Natural killer cell treated with Interleukin-12 subunit alpha and Interleukin-12 subunit beta and Interleukin-15 and Interleukin-18, amount 100 ng/mL, for 72 hours (primary cell): ENCODE measurements at regions not wholly inside any gene's neighbourhood (a gene's known extent, or its start where the extent isn't known, plus 50 kb on each side); places are given as distances from the start of the nearest gene placed in this dataset.

Experiments used
- ATAC-seq, 2 donors: fragments of 150-1000 bp; cut with Tn5 transposase in 1 of 2; sonication (Bioruptor Pico), chemical (Tn5 transposase) in 1 of 2; 2 replicates each; pipeline ENCODE4 v1.10.0; 2021
- DNase-seq: peaks from one replicate; pipeline ENCODE4 v3.0.0; 2022; ENCODE audit warnings: low spot score
- H3K27ac Mint-ChIP-seq, 2 donors: 1 replicate in 1 of 2; 2 replicates in 1 of 2; pipeline ENCODE4 v1.8.0; 2022; ENCODE audit warnings: mixed read lengths in 2 of 2, mild to moderate bottlenecking in 1 of 2, moderate library complexity in 1 of 2
- H3K27me3 Mint-ChIP-seq, 2 donors: 1 replicate in 1 of 2; 2 replicates in 1 of 2; pipeline ENCODE4 v1.8.0; 2022; ENCODE audit warnings: mixed read lengths in 2 of 2
- H3K36me3 Mint-ChIP-seq: one replicate; pipeline ENCODE4 v1.8.0; 2022; ENCODE audit warnings: mixed read lengths
- H3K4me1 Mint-ChIP-seq, 2 donors: 1 replicate in 1 of 2; 2 replicates in 1 of 2; pipeline ENCODE4 v1.8.0; 2022; ENCODE audit warnings: low read depth in 2 of 2, mixed read lengths in 2 of 2, mild to moderate bottlenecking in 1 of 2
- H3K4me3 Mint-ChIP-seq: one replicate; pipeline ENCODE4 v1.8.0; 2022; ENCODE audit warnings: mixed read lengths
- H3K9me3 Mint-ChIP-seq: 2 replicates; pipeline ENCODE4 v1.8.0; 2022; ENCODE audit warnings: mixed read lengths

DNA sequence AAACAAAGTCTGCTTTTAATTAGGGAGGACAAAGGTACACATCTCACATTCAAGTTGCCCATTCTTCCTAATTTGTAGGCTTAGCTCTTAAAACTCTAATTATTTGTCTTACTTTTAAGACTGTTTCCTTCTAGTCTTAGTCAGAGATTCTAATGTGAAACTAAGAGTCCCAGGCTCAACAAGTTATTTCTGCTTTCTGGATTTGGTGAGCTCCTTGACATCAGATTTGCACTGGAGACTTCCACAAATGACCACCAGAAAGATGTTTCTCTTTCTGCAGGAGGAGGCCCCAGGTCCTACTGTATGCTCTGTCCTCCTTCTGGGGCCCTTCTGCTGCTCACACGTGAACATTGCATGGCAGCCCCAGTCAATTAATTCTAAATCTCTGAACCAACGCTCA lies 194.2 kb upstream of the JUN start:
- H3K9me3 Mint-ChIP-seq: no peaks in the 10 kb centered on the region

DNA sequence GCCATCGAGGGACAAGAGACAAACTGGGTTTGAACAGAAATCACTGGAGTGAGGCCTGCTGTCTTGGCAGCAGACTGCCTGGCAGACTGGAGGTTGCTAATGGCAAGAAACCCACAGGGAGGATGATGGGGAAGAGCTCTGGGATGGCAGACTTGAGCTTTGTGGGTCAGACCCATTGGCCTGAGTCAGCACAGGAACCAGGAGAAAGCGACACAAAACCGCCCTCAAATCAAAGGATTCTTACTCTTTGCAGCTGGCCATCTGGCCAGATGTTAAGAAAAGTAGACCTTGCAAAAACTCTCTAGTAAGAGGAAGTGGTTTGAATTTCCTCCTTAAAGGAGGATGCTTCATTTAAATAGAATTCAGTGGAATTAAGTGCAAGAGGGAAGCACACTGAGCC lies 195.2 kb upstream of the JUN start:
- DNase-seq (no peak), ATAC-seq (no peak)
- Mint-ChIP-seq H3K9me3 (no peaks in the 10 kb centered on the region), H3K36me3 (no peaks in the 10 kb centered on the region), H3K27ac (no peak overlapping the region), H3K27me3 (peaks cover 0 to 5% of the 10 kb centered on the region in 2 donors), H3K4me3 (no peak overlapping the region), H3K4me1 (peaks cover 11 to 14% of the 10 kb centered on the region in 2 donors)

More for the DNA sequence above, 194.2 kb upstream of the JUN start:
- Mint-ChIP-seq H3K36me3 (no peaks in the 10 kb centered on the region), H3K4me1 (peaks cover 11 to 14% of the 10 kb centered on the region in 2 donors), H3K27ac (peak overlapping the region in 1 of 2 donors; percentile 7), H3K27me3 (peaks cover 0 to 5% of the 10 kb centered on the region in 2 donors), H3K4me3 (no peak overlapping the region)
- DNase-seq (no peak), ATAC-seq (no peak)

DNA sequence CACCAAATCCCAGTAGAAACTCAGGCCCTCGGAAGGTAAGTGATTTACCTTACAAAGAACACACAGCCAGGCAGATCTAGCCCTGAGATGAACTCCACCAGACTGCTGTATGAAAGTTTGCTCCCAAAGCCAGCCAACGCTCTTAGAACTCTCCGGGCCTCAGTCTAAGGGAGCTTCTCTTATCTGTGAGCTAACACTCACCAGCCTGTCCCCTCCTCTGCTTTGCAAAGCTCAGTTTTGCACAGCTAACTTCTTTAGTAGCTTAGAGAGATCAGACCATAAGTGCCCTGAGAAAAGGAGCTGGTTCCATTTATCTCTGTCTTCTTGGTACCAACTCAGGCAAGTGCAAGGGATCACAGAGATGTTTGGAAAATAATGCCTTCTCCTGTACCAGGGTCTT lies 195.8 kb upstream of the JUN start:
- Mint-ChIP-seq H3K27me3 (peaks cover 0 to 5% of the 10 kb centered on the region in 2 donors), H3K36me3 (no peaks in the 10 kb centered on the region), H3K4me3 (no peak overlapping the region), H3K4me1 (peaks cover 11 to 14% of the 10 kb centered on the region in 2 donors), H3K9me3 (no peaks in the 10 kb centered on the region), H3K27ac (peak overlapping the region in 1 of 2 donors; percentile 29)
- ATAC-seq (no peak), DNase-seq (no peak)

DNA sequence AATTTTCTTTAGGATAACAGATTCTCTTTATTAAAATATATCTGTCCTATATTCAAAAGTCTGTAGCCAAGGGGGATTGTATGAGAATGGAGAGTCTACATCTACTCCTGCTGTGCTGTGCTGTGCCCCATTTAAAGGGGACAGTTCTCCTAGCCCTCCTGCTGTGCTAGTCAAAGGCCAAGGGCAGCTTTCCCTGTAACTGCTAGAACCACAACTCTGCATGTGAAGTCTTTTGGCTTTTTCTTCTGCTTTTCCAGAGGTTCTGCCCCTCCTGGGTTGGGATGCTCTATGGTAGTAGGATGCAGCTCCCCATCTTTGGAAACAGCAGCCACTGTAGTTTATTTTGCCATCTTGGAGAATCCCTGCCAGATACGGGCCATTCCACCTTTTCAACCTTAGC lies 197.5 kb upstream of the JUN start:
- no peak for ATAC-seq
- no peaks in the 10 kb centered on the region for H3K9me3 Mint-ChIP-seq

DNA sequence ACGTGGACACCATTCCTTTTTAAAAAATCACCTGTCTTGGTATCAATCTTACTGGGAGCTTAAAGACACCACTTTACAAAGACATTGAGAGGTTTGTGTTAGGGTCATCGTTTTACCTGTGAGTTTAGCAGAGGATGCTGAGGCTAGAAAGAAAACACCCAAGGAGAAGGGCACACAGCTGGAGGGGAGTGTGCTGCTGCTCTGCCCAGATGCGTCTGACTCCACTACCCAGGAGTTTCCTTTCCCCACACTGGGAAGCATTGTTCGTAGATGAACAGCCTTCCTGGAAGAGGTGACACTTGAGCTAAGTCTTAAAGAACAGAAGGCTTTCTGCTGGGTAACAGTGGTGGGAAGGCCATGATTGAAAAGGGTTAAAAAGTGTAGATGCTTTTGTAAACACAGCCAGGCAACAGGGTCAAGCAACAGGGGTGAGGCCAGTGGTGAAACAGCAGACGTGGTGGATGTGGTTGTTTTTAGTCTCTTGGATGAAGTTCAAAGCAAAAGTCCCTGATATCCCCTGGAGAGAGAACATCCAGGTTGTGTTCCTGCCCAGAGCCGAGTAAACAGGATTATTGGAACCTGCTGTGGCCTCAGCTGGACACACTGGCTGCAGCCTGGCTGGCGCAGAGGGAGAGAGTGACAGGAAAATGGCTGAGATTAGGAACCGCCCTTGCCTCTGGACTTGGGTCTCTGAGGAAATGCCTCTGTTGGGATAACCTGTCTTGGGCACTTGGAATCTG lies 198.6 kb upstream of the JUN start:
- ATAC-seq (no peak), DNase-seq (no peak)
- Mint-ChIP-seq H3K27ac (no peak overlapping the region), H3K9me3 (no peaks in the 10 kb centered on the region), H3K27me3 (peaks cover 0 to 5% of the 10 kb centered on the region in 2 donors), H3K4me1 (peaks cover 19 to 24% of the 10 kb centered on the region in 2 donors), H3K4me3 (no peak overlapping the region), H3K36me3 (no peaks in the 10 kb centered on the region)

More for the DNA sequence above, 197.5 kb upstream of the JUN start:
- H3K4me3 Mint-ChIP-seq: no peak overlapping the region
- H3K36me3 Mint-ChIP-seq: no peaks in the 10 kb centered on the region
- DNase-seq: no peak
- H3K27ac Mint-ChIP-seq: no peak overlapping the region
- peaks cover 0 to 5% of the 10 kb centered on the region in 2 donors for H3K27me3 Mint-ChIP-seq
- peaks cover 11 to 14% of the 10 kb centered on the region in 2 donors for H3K4me1 Mint-ChIP-seq

DNA sequence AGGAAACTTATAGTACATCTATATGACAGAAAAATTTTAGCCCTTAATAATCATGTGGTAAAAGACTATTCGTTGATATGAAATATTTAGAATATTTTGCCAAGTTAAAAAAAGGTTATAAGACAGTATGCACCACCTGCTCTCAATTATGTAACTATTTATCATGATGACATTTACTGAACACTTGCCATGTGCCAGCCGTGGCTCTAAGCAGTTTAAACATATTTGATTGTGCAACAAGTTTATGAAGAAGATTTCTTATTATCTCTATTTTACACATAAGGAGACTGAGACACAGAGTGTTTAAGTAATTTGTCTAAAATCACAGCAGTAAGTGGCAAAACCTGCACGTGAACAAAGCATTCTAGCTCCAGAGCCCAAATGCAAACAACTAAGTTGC lies 199.3 kb upstream of the JUN start:
- H3K36me3 Mint-ChIP-seq: no peaks in the 10 kb centered on the region
- H3K9me3 Mint-ChIP-seq: no peaks in the 10 kb centered on the region
- H3K4me3 Mint-ChIP-seq: no peak overlapping the region
- ATAC-seq (no peak), DNase-seq (no peak)
- H3K4me1 Mint-ChIP-seq: peaks cover 22% of the 10 kb centered on the region in 2 donors
- H3K27me3 Mint-ChIP-seq: peaks cover 0 to 2% of the 10 kb centered on the region in 2 donors
- no peak overlapping the region for H3K27ac Mint-ChIP-seq

DNA sequence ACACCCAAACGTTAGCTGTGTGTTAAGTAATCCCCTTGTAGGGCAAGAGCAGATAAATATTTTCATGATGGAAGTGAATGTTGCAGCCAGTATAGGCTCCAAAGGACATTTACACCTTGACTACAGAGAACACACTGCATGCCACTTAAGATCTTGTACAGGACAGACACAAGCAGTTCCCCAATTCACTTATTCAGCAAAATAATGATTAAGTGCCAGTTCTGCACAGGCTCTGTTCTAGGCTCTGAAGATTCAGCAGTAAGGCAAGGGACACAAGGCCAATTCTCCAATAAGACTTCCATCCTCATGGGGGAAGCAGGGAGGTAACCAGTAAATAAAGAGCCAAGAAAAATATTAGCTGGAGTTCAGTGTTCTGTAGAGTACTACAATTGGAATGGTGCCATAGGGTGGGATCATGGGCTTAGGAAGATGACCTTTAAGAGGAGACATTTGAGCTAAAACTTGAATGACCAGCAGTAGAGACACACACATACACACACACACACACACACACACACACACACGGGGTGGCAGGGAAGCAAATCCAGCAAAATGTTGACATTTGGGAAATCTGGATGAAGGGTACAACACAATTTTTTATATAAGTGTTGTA lies 199.9 kb upstream of the JUN start:
- peaks cover 17 to 20% of the 10 kb centered on the region in 2 donors for H3K4me1 Mint-ChIP-seq
- peaks cover 0 to 2% of the 10 kb centered on the region in 2 donors for H3K27me3 Mint-ChIP-seq
- no peaks in the 10 kb centered on the region for H3K9me3 Mint-ChIP-seq
- ATAC-seq (no peak), DNase-seq (no peak)
- no peak overlapping the region for H3K4me3 Mint-ChIP-seq
- no peaks in the 10 kb centered on the region for H3K36me3 Mint-ChIP-seq
- H3K27ac Mint-ChIP-seq: no peak overlapping the region

DNA sequence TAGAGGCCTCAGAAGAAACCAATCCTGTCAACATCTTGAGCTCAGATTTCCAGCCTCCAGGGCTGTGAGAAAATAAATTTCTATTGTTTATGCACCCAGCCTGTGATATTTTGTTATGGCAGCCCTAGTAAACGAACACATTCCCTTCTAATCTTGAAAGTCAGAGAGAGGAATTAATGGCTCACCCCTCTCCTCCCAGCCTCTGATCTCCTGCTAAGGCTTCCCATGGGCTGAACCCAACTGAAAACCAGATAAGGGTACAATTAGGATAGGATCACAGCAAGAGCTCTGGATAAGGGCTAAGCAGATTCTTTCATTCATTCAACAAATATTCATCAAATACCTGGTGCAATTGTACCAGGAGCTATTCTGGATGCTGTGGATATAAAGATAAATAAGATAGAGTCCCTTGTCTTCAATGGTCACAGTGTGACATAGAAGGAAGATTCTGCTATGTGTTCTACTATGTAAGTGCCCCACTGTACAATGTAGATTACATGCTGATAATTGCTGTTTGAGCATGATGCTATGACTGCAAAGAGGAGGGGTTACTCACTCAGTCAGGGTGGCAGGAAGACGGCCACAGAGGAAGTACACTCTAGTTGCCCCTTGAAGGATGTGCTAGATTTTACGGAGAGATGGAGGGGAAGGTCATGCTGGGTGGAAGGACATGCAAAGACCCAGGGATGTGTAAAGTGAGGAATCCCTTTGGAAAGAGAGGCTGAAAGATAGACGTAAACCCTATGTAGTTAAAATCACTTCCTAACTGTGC lies 203.3 kb upstream of the JUN start:
- peak; percentile 62 to 78 for ATAC-seq
- Mint-ChIP-seq H3K27me3 (peaks cover 0 to 2% of the 10 kb centered on the region in 2 donors), H3K36me3 (no peaks in the 10 kb centered on the region), H3K27ac (peak overlapping the region in 1 of 2 donors; percentile 12), H3K9me3 (no peaks in the 10 kb centered on the region), H3K4me1 (peaks cover 18% of the 10 kb centered on the region in 2 donors), H3K4me3 (peak overlapping the region; percentile 3)
- DNase-seq: no peak

DNA sequence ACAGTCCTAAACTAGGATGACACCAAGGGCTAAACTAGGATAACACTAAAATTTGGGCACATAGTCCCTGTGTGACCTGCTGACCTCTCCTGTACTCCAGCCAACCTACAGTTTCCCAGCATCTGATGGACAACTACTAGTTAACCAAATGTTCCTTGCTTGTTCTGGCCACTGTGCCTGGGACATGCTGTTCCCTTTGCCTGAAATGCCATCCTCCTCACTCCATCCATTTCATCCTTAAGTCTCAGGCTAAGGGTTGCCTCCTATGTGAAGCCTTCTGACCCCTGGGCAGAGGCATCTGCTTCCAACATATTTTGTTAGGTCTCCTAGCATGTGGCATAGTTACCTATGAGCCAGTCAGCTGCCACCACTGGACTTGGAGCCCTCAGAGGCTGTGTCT lies 204.9 kb upstream of the JUN start:
- Mint-ChIP-seq H3K4me1 (peaks cover 18% of the 10 kb centered on the region in 2 donors), H3K27ac (peak overlapping the region in 1 of 2 donors; percentile 48), H3K36me3 (no peaks in the 10 kb centered on the region), H3K27me3 (peaks cover 0 to 5% of the 10 kb centered on the region in 2 donors), H3K9me3 (no peaks in the 10 kb centered on the region), H3K4me3 (no peak overlapping the region)
- DNase-seq (no peak), ATAC-seq (no peak)

DNA sequence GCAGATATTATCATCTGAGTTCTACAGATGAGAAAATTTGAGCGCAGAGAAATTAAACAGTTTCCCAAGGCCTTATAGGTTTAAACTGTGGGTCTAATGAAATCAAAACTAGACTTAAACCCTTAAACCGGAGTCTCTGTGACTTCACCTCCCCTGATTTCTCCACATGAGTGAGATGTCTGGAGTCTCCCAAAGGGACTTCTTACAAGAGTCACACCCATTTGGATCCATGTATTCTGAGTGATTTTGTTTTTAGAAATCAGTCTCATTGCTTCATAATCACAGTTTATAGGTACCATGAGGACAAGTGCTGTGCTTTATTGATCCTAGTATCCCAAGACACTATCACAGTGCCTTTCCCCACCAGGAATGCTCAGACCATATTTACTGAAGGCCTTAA lies 206.0 kb upstream of the JUN start:
- H3K36me3 Mint-ChIP-seq: no peaks in the 10 kb centered on the region
- peaks cover 18% of the 10 kb centered on the region in 2 donors for H3K4me1 Mint-ChIP-seq

DNA sequence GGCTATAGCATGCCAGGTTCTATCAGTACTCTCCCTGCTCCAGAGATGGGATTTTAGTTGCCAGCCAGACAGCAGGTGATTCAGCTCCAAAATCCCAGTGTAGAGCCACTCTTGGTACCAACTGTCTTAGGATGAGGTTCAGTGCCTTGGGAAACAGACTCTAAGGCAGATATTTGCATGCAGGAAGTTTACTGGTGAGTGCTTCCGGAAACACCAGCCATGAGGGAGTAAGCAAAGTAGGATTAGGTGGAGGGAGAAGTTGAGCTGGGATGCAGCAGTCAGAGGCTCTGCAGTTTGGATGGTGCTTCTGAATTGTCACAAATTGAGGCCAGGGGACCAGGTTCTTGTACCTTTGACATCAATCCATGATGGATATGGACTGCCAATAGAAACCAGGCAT lies 207.5 kb upstream of the JUN start:
- DNase-seq (no peak), ATAC-seq (no peak)
- Mint-ChIP-seq H3K36me3 (no peaks in the 10 kb centered on the region), H3K27ac (peak overlapping the region in 1 of 2 donors; percentile 8), H3K4me1 (peaks cover 25 to 26% of the 10 kb centered on the region in 2 donors), H3K9me3 (no peaks in the 10 kb centered on the region), H3K4me3 (no peak overlapping the region), H3K27me3 (peaks cover 0 to 7% of the 10 kb centered on the region in 2 donors)

More for the DNA sequence above, 206.0 kb upstream of the JUN start:
- Mint-ChIP-seq H3K27ac (peak overlapping the region in 1 of 2 donors; percentile 48), H3K9me3 (no peaks in the 10 kb centered on the region), H3K4me3 (no peak overlapping the region), H3K27me3 (peaks cover 0 to 7% of the 10 kb centered on the region in 2 donors)
- DNase-seq: no peak
- ATAC-seq: no peak

DNA sequence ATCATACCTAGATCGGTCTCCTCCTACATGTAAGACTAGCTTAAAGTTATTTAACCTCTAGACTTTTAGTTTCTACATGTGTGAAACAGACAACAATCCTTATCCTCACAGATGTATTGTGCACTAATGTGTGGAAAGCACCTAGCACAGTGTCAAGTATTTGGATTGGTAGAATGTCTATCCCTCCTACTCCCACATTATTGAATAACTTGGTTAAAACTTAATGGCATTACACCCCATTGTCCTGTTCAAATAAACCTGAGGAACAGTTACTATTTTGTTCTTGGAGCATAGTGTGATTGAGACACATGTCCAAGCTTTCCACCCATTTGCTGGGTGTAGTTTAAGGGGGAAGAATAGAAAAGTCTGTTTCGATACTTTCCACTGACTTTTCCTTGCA lies 208.8 kb upstream of the JUN start:
- Mint-ChIP-seq H3K27ac (peak overlapping the region in 1 of 2 donors; percentile 69), H3K27me3 (peaks cover 0 to 7% of the 10 kb centered on the region in 2 donors), H3K9me3 (no peaks in the 10 kb centered on the region), H3K4me1 (peaks cover 18 to 20% of the 10 kb centered on the region in 2 donors), H3K36me3 (no peaks in the 10 kb centered on the region), H3K4me3 (no peak overlapping the region)
- no peak for DNase-seq
- ATAC-seq: no peak

DNA sequence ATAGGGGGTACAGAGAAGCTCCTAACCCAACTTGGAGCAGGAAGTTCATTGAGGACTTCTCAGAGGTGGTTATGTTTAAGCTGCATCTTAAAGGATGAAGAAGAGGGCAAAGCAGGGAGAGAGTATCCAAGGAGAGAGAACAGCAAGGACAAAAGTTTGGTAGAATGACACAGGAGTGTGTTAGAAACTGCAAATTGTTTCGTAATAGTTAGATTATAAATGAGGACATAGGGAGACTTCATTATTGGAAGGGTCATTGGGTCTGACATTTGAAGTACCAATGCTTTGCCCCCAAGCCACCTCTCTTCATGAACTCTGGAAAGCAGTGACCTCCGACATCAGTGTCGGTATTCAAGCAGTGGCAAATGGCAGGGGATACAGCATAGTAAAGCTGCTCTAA lies 209.6 kb upstream of the JUN start:
- peak overlapping the region in 1 of 2 donors; percentile 69 for H3K27ac Mint-ChIP-seq
- DNase-seq (no peak), ATAC-seq (no peak)
- H3K27me3 Mint-ChIP-seq: peaks cover 0 to 7% of the 10 kb centered on the region in 2 donors
- H3K9me3 Mint-ChIP-seq: no peaks in the 10 kb centered on the region
- H3K4me3 Mint-ChIP-seq: no peak overlapping the region
- no peaks in the 10 kb centered on the region for H3K36me3 Mint-ChIP-seq
- H3K4me1 Mint-ChIP-seq: peaks cover 16 to 19% of the 10 kb centered on the region in 2 donors

DNA sequence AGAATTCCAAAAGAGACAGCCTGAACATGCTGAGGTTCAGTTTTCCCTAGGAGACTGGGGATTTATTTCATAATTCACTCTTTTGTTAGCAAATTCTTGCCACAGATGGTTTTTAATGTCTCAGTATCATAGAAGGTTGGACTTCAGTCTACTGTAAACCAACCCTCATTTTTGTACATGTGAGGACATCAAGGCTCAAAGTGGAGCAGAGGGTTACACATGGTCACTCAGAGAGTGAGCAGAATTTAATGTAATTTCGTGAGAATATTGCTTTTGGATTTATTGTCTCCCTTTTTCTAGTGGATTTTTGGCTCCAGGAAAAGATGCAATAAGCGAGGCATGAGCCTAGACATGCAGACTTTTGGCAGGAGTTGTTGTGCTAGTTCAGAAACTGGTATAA lies 210.8 kb upstream of the JUN start:
- ATAC-seq (no peak), DNase-seq (no peak)
- Mint-ChIP-seq H3K4me3 (no peak overlapping the region), H3K4me1 (peaks cover 21 to 29% of the 10 kb centered on the region in 2 donors), H3K9me3 (no peaks in the 10 kb centered on the region), H3K36me3 (no peaks in the 10 kb centered on the region), H3K27ac (no peak overlapping the region), H3K27me3 (peaks cover 0 to 7% of the 10 kb centered on the region in 2 donors)
